ENCODE measurements at regions not wholly inside any gene's neighbourhood (a gene's known extent, or its start where the extent isn't known, plus 50 kb on each side); places are given as distances from the start of the nearest gene placed in this dataset.

DNA sequence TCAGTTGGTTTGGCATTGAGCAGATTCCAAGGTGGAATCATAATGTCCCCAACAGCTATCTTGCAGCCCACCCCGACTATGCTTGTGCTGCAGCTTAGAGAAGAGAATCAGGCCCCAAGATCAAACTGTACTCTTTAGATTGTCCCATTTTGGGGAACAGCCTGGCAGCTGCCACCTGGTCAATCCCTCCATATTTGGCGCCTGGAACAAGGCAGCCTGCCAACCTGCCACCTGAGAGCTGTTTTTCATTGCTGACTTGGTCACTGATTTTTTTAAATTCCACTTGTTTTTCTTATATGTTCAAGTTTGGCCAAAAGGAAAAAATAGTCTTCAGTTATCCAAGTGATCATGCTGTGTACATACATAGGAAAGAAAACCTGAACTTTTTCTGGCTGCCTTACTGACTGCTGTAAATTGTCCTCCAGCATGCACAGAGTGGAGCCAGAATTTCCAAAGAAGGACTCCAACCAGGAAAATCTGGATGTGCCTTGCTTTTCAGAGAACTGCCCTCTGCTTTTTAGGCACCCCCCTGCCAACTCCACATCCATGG lies 504.2 kb downstream of the ENC1 start:
- no peak for DNase-seq (ENCODE audit: low read depth)
- H3K27me3 ChIP-seq (replicated peaks; ENCODE audit: control insufficient read depth, insufficient read depth, low read length): peaks cover 7% of the 10 kb centered on the region
- H3K36me3 ChIP-seq (ENCODE audit: control insufficient read depth, insufficient read depth, low read length, severe bottlenecking): no peaks in the 10 kb centered on the region
- H3K4me1 ChIP-seq (ENCODE audit: control insufficient read depth, insufficient read depth, low read length): no peaks in the 10 kb centered on the region
- no peaks in the 10 kb centered on the region for H3K9me3 ChIP-seq (ENCODE audit: control insufficient read depth, low read length)
- no peak overlapping the region for H3K4me3 ChIP-seq (ENCODE audit: low read length)
- H3K9ac ChIP-seq (ENCODE audit: low read length): no peak overlapping the region

- H3K4me3 ChIP-seq (ENCODE audit: low read length): no peak overlapping the region
- no peak overlapping the region for H3K9ac ChIP-seq (ENCODE audit: low read length)
- no peaks in the 10 kb centered on the region for H3K36me3 ChIP-seq (ENCODE audit: control insufficient read depth, insufficient read depth, low read length, severe bottlenecking)
- no peak for DNase-seq (ENCODE audit: low read depth)
- H3K4me1 ChIP-seq (ENCODE audit: control insufficient read depth, insufficient read depth, low read length): no peaks in the 10 kb centered on the region
- peaks cover 7% of the 10 kb centered on the region for H3K27me3 ChIP-seq (replicated peaks; ENCODE audit: control insufficient read depth, insufficient read depth, low read length)
- H3K9me3 ChIP-seq (ENCODE audit: control insufficient read depth, low read length): no peaks in the 10 kb centered on the region
Measured at GRCh38 chr5:74135033-74135432, 505.5 kb downstream of the ENC1 start.

- Histone ChIP-seq H3K27me3 (replicated peaks; ENCODE audit: control insufficient read depth, insufficient read depth, low read length) (peaks cover 13% of the 10 kb centered on the region), H3K9ac (ENCODE audit: low read length) (no peak overlapping the region), H3K4me1 (ENCODE audit: control insufficient read depth, insufficient read depth, low read length) (no peaks in the 10 kb centered on the region), H3K36me3 (ENCODE audit: control insufficient read depth, insufficient read depth, low read length, severe bottlenecking) (no peaks in the 10 kb centered on the region), H3K4me3 (ENCODE audit: low read length) (no peak overlapping the region), H3K9me3 (ENCODE audit: control insufficient read depth, low read length) (no peaks in the 10 kb centered on the region)
- DNase-seq (ENCODE audit: low read depth): no peak
Measured at GRCh38 chr5:74132485-74132884, 506.5 kb downstream of the ARHGEF28 start.

DNA sequence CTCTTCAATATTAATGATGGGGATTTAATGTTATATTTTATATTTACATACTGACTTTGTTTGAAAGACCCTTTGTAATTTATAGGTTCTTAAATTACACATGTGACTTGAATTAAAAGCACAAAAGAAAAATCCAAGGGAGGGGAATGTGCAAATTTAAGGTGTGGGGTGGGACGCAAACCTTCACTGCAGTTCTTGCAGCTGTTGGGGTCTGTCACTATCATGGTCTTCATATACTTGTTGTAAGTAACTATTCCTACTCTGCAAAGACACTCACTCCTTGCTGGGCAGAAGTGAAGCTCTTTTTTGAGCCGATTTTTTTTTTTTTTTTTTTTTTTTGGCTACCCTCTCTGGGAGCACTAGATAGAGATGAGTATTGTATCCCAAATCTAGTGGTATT lies 505.3 kb downstream of the ARHGEF28 start:
- Histone ChIP-seq H3K9ac (ENCODE audit: low read length) (no peak overlapping the region), H3K27me3 (replicated peaks; ENCODE audit: control insufficient read depth, insufficient read depth, low read length) (peaks cover 13% of the 10 kb centered on the region)

GRCh38 chr5:74130155-74130897 lies 504.3 kb downstream of the ARHGEF28 start:
- Histone ChIP-seq H3K9ac (ENCODE audit: low read length) (no peak overlapping the region), H3K4me1 (ENCODE audit: control insufficient read depth, insufficient read depth, low read length) (no peaks in the 10 kb centered on the region), H3K36me3 (ENCODE audit: control insufficient read depth, insufficient read depth, low read length, severe bottlenecking) (no peaks in the 10 kb centered on the region), H3K27me3 (replicated peaks; ENCODE audit: control insufficient read depth, insufficient read depth, low read length) (peaks cover 13% of the 10 kb centered on the region), H3K9me3 (ENCODE audit: control insufficient read depth, low read length) (no peaks in the 10 kb centered on the region), H3K4me3 (ENCODE audit: low read length) (no peak overlapping the region)
- no peak for DNase-seq (ENCODE audit: low read depth)

More for the DNA sequence above, 505.3 kb downstream of the ARHGEF28 start:
- Histone ChIP-seq H3K4me1 (ENCODE audit: control insufficient read depth, insufficient read depth, low read length) (no peaks in the 10 kb centered on the region), H3K9me3 (ENCODE audit: control insufficient read depth, low read length) (no peaks in the 10 kb centered on the region), H3K36me3 (ENCODE audit: control insufficient read depth, insufficient read depth, low read length, severe bottlenecking) (no peaks in the 10 kb centered on the region), H3K4me3 (ENCODE audit: low read length) (no peak overlapping the region)
- no peak for DNase-seq (ENCODE audit: low read depth)

DNA sequence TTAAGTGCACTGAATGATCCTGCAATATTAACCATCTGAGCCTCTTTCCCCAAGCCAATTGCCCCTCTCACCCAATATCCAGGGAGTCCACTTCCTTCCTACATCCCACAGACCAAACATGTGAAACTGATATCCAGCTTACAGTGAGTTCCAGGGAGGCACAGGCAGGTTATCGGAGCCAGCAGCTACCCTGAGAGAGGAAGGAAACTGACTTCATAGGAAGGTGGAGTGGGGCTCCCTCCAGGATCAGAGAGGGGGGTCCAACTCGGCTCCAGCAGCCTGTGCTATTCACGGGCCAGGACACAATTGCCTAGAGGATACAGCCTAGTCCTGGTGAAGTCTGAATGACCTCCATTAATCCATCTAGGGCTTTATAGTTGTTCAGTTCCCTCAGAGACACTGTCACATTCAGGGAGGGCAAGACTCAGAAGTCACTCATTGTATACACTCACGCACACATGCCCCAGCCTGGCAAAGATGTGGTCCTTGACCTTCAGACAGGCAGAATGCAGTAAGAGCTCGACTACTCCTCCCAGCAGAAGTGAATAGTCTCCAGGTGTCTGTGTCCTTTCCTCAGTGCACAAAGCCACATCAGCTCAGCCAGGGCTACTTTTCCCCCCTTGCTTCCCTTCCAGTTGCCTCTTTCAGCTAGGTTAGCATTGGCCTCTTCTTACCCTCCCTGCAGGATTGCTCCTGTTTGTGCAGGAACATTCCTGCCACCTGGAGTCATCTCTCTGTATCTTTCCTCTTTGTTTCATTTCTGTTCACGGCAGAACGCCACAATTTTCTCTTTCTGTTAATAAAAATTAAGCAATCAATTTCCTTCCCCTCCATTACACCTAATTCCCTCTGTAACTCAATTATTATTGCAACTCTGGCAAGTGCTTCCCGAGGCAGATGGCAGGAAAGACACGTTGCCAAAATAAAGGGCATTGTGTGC lies 501.7 kb downstream of the ARHGEF28 start:
- Histone ChIP-seq H3K4me1 (ENCODE audit: control insufficient read depth, insufficient read depth, low read length) (no peaks in the 10 kb centered on the region), H3K4me3 (ENCODE audit: low read length) (no peak overlapping the region), H3K9ac (ENCODE audit: low read length) (no peak overlapping the region), H3K9me3 (ENCODE audit: control insufficient read depth, low read length) (no peaks in the 10 kb centered on the region), H3K27me3 (replicated peaks; ENCODE audit: control insufficient read depth, insufficient read depth, low read length) (peaks cover 6% of the 10 kb centered on the region), H3K36me3 (ENCODE audit: control insufficient read depth, insufficient read depth, low read length, severe bottlenecking) (no peaks in the 10 kb centered on the region)
- DNase-seq (ENCODE audit: low read depth): no peak

DNA sequence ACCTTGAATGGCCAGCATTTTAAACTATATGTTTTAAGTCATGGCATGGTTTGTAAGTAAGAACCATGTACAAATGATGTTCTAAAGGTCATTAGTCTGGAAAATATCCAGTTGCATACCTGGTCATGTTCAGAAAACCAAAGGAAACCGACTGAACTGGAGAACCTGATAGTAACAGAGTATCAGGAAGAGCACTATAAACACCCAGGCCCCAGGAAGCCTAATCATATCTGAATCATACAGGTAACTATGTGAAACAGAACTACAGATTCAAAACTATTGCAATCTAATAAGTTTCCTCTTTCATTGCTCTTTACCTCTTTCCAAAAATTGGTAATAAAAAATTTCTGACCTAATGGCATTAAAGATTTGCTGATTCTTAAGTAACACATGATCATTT lies 500.3 kb downstream of the ARHGEF28 start:
- Histone ChIP-seq H3K9me3 (ENCODE audit: control insufficient read depth, low read length) (no peaks in the 10 kb centered on the region), H3K4me1 (ENCODE audit: control insufficient read depth, insufficient read depth, low read length) (no peaks in the 10 kb centered on the region), H3K27me3 (replicated peaks; ENCODE audit: control insufficient read depth, insufficient read depth, low read length) (peaks cover 6% of the 10 kb centered on the region), H3K4me3 (ENCODE audit: low read length) (no peak overlapping the region), H3K9ac (ENCODE audit: low read length) (no peak overlapping the region), H3K36me3 (ENCODE audit: control insufficient read depth, insufficient read depth, low read length, severe bottlenecking) (no peaks in the 10 kb centered on the region)
- no peak for DNase-seq (ENCODE audit: low read depth)

GRCh38 chr5:74124826-74125225 lies 498.8 kb downstream of the ARHGEF28 start:
- Histone ChIP-seq H3K36me3 (ENCODE audit: control insufficient read depth, insufficient read depth, low read length, severe bottlenecking) (no peaks in the 10 kb centered on the region), H3K27me3 (replicated peaks; ENCODE audit: control insufficient read depth, insufficient read depth, low read length) (peaks cover 6% of the 10 kb centered on the region), H3K4me1 (ENCODE audit: control insufficient read depth, insufficient read depth, low read length) (no peaks in the 10 kb centered on the region), H3K9ac (ENCODE audit: low read length) (no peak overlapping the region), H3K9me3 (ENCODE audit: control insufficient read depth, low read length) (peaks cover 8% of the 10 kb centered on the region), H3K4me3 (ENCODE audit: low read length) (no peak overlapping the region)
- DNase-seq (ENCODE audit: low read depth): no peak

- Histone ChIP-seq H3K9ac (ENCODE audit: low read length) (no peak overlapping the region), H3K27me3 (replicated peaks; ENCODE audit: control insufficient read depth, insufficient read depth, low read length) (peaks cover 6% of the 10 kb centered on the region), H3K4me3 (ENCODE audit: low read length) (no peak overlapping the region), H3K4me1 (ENCODE audit: control insufficient read depth, insufficient read depth, low read length) (no peaks in the 10 kb centered on the region), H3K9me3 (ENCODE audit: control insufficient read depth, low read length) (peaks cover 8% of the 10 kb centered on the region), H3K36me3 (ENCODE audit: control insufficient read depth, insufficient read depth, low read length, severe bottlenecking) (no peaks in the 10 kb centered on the region)
- DNase-seq (ENCODE audit: low read depth): no peak
Measured at GRCh38 chr5:74123929-74124328, 497.9 kb downstream of the ARHGEF28 start.

- DNase-seq (ENCODE audit: low read depth): no peak
- peaks cover 5% of the 10 kb centered on the region for H3K27me3 ChIP-seq (replicated peaks; ENCODE audit: control insufficient read depth, insufficient read depth, low read length)
- no peaks in the 10 kb centered on the region for H3K36me3 ChIP-seq (ENCODE audit: control insufficient read depth, insufficient read depth, low read length, severe bottlenecking)
- H3K4me1 ChIP-seq (ENCODE audit: control insufficient read depth, insufficient read depth, low read length): no peaks in the 10 kb centered on the region
- H3K4me3 ChIP-seq (ENCODE audit: low read length): no peak overlapping the region
- H3K9me3 ChIP-seq (ENCODE audit: control insufficient read depth, low read length): peaks cover 8% of the 10 kb centered on the region
- no peak overlapping the region for H3K9ac ChIP-seq (ENCODE audit: low read length)
Measured at GRCh38 chr5:74122979-74123590, 497.1 kb downstream of the ARHGEF28 start.

GRCh38 chr5:74122175-74122574 lies 496.2 kb downstream of the ARHGEF28 start:
- Histone ChIP-seq H3K4me3 (ENCODE audit: low read length) (no peak overlapping the region), H3K36me3 (ENCODE audit: control insufficient read depth, insufficient read depth, low read length, severe bottlenecking) (no peaks in the 10 kb centered on the region), H3K9ac (ENCODE audit: low read length) (no peak overlapping the region), H3K9me3 (ENCODE audit: control insufficient read depth, low read length) (peaks cover 8% of the 10 kb centered on the region), H3K27me3 (replicated peaks; ENCODE audit: control insufficient read depth, insufficient read depth, low read length) (no peaks in the 10 kb centered on the region), H3K4me1 (ENCODE audit: control insufficient read depth, insufficient read depth, low read length) (no peaks in the 10 kb centered on the region)
- no peak for DNase-seq (ENCODE audit: low read depth)

Measured in adipocyte (in vitro differentiated cells).